H9 (cell line): ENCODE measurements at regions not wholly inside any gene's neighbourhood (a gene's known extent, or its start where the extent isn't known, plus 50 kb on each side); places are given as distances from the start of the nearest gene placed in this dataset.

Source experiments
- DNase-seq: peaks from one replicate; pipeline ENCODE4 v3.0.0-alpha.2; 2017
- H2AFZ ChIP-seq: one replicate; pipeline ENCODE4 v1.6.1; 2013; ENCODE audit warnings: mild to moderate bottlenecking, low read length, control low read depth, moderate library complexity
- H2AK5ac ChIP-seq: 2 replicates; pipeline ENCODE4 v1.6.1; 2013; ENCODE audit warnings: low read length, control low read depth, mixed read lengths; ENCODE audit not compliant: insufficient read length
- H2BK120ac ChIP-seq: one replicate; pipeline ENCODE4 v1.6.1; 2013; ENCODE audit warnings: low read depth, mild to moderate bottlenecking, low read length, control low read depth, inconsistent platforms; ENCODE audit not compliant: poor library complexity, severe bottlenecking
- H2BK12ac ChIP-seq: 2 replicates; pipeline ENCODE4 v1.6.1; 2013; ENCODE audit warnings: low read length, control low read depth, mixed read lengths, low read depth; ENCODE audit not compliant: insufficient read length
- H2BK15ac ChIP-seq: 2 replicates; pipeline ENCODE4 v1.6.1; 2013; ENCODE audit warnings: low read depth, low read length, control low read depth
- H2BK20ac ChIP-seq: one replicate; pipeline ENCODE4 v1.6.1; 2013; ENCODE audit warnings: low read depth, mild to moderate bottlenecking, low read length, control low read depth, inconsistent platforms; ENCODE audit not compliant: poor library complexity, severe bottlenecking
- H2BK5ac ChIP-seq: 2 replicates; pipeline ENCODE4 v1.6.1; 2013; ENCODE audit warnings: low read length, control low read depth, mixed read lengths; ENCODE audit not compliant: insufficient read length
- H3K14ac ChIP-seq: 2 replicates; pipeline ENCODE4 v1.6.1; 2013; ENCODE audit warnings: low read length, control low read depth; ENCODE audit not compliant: insufficient read depth
- H3K18ac ChIP-seq: 2 replicates; pipeline ENCODE4 v1.6.1; 2013; ENCODE audit warnings: low read depth, mild to moderate bottlenecking, mixed read lengths, low read length, control low read depth; ENCODE audit not compliant: insufficient read length
- H3K23ac ChIP-seq: 2 replicates; pipeline ENCODE4 v1.6.1; 2013; ENCODE audit warnings: low read length, control low read depth, mixed read lengths, low read depth; ENCODE audit not compliant: insufficient read length
- H3K23me2 ChIP-seq: 2 replicates; pipeline ENCODE4 v1.6.1; 2013; ENCODE audit warnings: low read depth, mild to moderate bottlenecking, mixed read lengths, low read length, control low read depth; ENCODE audit not compliant: insufficient read length, poor library complexity, severe bottlenecking
- H3K27ac ChIP-seq: 2 replicates; pipeline ENCODE4 v1.5.1; 2013; ENCODE audit warnings: low read length, control low read depth, mixed read lengths, low read depth; ENCODE audit not compliant: insufficient read length
- H3K27me3 ChIP-seq: 2 replicates; pipeline ENCODE4 v1.6.1; 2013; ENCODE audit warnings: low read length, control low read depth, inconsistent platforms; ENCODE audit not compliant: insufficient read depth
- H3K4ac ChIP-seq: 2 replicates; pipeline ENCODE4 v1.6.1; 2013; ENCODE audit warnings: low read depth, mild to moderate bottlenecking, control low read depth, inconsistent platforms, low read length, moderate library complexity
- H3K4me1 ChIP-seq: 2 replicates; pipeline ENCODE4 v1.6.1; 2013; ENCODE audit warnings: low read length, control low read depth, inconsistent platforms; ENCODE audit not compliant: insufficient read depth
- H3K4me2 ChIP-seq: 2 replicates; pipeline ENCODE4 v1.6.1; 2013; ENCODE audit warnings: low read length, control low read depth, mixed read lengths; ENCODE audit not compliant: insufficient read length, insufficient read depth
- H3K56ac ChIP-seq: 2 replicates; pipeline ENCODE4 v1.6.1; 2013; ENCODE audit warnings: low read depth, mild to moderate bottlenecking, mixed read lengths, low read length, control low read depth; ENCODE audit not compliant: insufficient read length
- H3K79me1 ChIP-seq: 2 replicates; pipeline ENCODE4 v1.6.1; 2013; ENCODE audit warnings: low read depth, mild to moderate bottlenecking, moderate library complexity, low read length, control low read depth, inconsistent platforms; ENCODE audit not compliant: insufficient read depth, poor library complexity, severe bottlenecking
- H3K79me2 ChIP-seq: 2 replicates; pipeline ENCODE4 v1.6.1; 2013; ENCODE audit warnings: low read length, control low read depth, inconsistent platforms; ENCODE audit not compliant: insufficient read depth
- H3K9ac ChIP-seq: 2 replicates; pipeline ENCODE4 v1.6.1; 2013; ENCODE audit warnings: low read length, control low read depth, mixed read lengths; ENCODE audit not compliant: insufficient read length; ENCODE audit errors: extremely low read depth
- H3K9me3 ChIP-seq: one replicate; pipeline ENCODE4 v1.6.1; 2013; ENCODE audit warnings: low read depth, low read length, inconsistent platforms; ENCODE audit not compliant: control insufficient read depth
- H3T11ph ChIP-seq: one replicate; pipeline ENCODE4 v1.6.1; 2013; ENCODE audit warnings: mild to moderate bottlenecking, low read length, control low read depth, inconsistent platforms
- H4K20me1 ChIP-seq: one replicate; pipeline ENCODE4 v1.6.1; 2013; ENCODE audit not compliant: control insufficient read depth, insufficient read length, insufficient read depth
- H4K5ac ChIP-seq: 2 replicates; pipeline ENCODE4 v1.6.1; 2013; ENCODE audit warnings: low read depth, mild to moderate bottlenecking, mixed read lengths, low read length, control low read depth; ENCODE audit not compliant: insufficient read length
- H4K8ac ChIP-seq: replicated peaks from 2 replicates; pipeline ENCODE4 v1.6.1; 2013; ENCODE audit warnings: low read length, control low read depth, mixed read lengths, low read depth; ENCODE audit not compliant: insufficient read length
- H4K91ac ChIP-seq: 2 replicates; pipeline ENCODE4 v1.6.1; 2013; ENCODE audit warnings: low read depth, mild to moderate bottlenecking, moderate library complexity, mixed read lengths, low read length, control low read depth; ENCODE audit not compliant: insufficient read length
- H3K27ac Mint-ChIP-seq, 3 experiments: 2 replicates in 2 of 3; 3 replicates in 1 of 3; pipeline ENCODE4 v1.8.0; 2020 to 2021; ENCODE audit warnings: mixed read lengths in 3 of 3, mild to moderate bottlenecking in 1 of 3, moderate library complexity in 1 of 3
- H3K27me3 Mint-ChIP-seq: 2 replicates; pipeline ENCODE4 v1.8.0; 2021; ENCODE audit warnings: low read depth, mild to moderate bottlenecking, moderate library complexity, mixed read lengths
- H3K36me3 Mint-ChIP-seq, 3 experiments: 2 replicates in 2 of 3; 3 replicates in 1 of 3; pipeline ENCODE4 v1.8.0; 2020 to 2021; ENCODE audit warnings: low read depth in 3 of 3, mixed read lengths in 3 of 3; ENCODE audit not compliant: insufficient read depth in 1 of 3
- H3K4me1 Mint-ChIP-seq, 2 experiments: 2 replicates each; pipeline ENCODE4 v1.8.0; 2020; ENCODE audit warnings: mixed read lengths in 2 of 2
- H3K4me3 Mint-ChIP-seq, 2 experiments: 2 replicates in 1 of 2; 3 replicates in 1 of 2; pipeline ENCODE4 v1.8.0; 2020 to 2021; ENCODE audit warnings: mild to moderate bottlenecking in 2 of 2, mixed read lengths in 2 of 2, moderate library complexity in 1 of 2
- H3K9me3 Mint-ChIP-seq, 2 experiments: 2 replicates in 1 of 2; 3 replicates in 1 of 2; pipeline ENCODE4 v1.8.0; 2020; ENCODE audit warnings: mild to moderate bottlenecking in 2 of 2, mixed read lengths in 2 of 2, moderate library complexity in 1 of 2
- CTCF ChIP-seq: fragments of 200-600 bp; sonication (generic); conservative IDR thresholded peaks from 3 replicates; pipeline ENCODE4 v1.8.0; 2021; ENCODE audit warnings: antibody characterized with exemption, mild to moderate bottlenecking

DNA sequence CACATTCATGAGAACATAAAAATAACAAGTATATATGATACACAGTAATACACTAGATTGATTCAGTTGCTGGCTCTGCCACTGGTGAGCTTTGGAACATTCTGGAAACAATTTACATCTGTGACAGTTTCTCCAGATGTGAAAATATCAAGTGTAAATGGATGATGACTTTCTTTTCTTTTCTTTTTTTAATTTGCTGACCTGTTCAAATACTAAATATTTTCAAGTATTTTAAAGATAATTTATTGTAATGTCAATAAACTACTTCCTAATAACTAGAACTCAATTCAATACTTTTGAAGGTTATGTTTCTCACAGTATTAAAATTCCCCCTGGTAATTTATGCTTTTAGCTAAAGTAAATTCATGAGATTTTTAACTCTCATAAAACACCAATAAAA lies 180.3 kb downstream of the CRPPA start:
- H2BK20ac ChIP-seq, result no peak overlapping the region
- H2BK15ac ChIP-seq, result no peak overlapping the region
- H3K27me3 Mint-ChIP-seq, result no peaks in the 10 kb centered on the region
- DNase-seq, result no peak
- H2BK120ac ChIP-seq, result no peak overlapping the region
- no peaks in the 10 kb centered on the region for H3K79me2 ChIP-seq
- H3K23ac ChIP-seq, result no peak overlapping the region
- H3K27me3 ChIP-seq, result no peaks in the 10 kb centered on the region
- H3K9ac ChIP-seq, result no peak overlapping the region
- no peak overlapping the region for H3K27ac ChIP-seq
- no peaks in the 10 kb centered on the region for H4K20me1 ChIP-seq
- H2AK5ac ChIP-seq, result no peak overlapping the region
- H3K9me3 Mint-ChIP-seq, result no peaks in the 10 kb centered on the region
- no peak overlapping the region for H3K14ac ChIP-seq
- no peak overlapping the region for H3K18ac ChIP-seq
- no peak overlapping the region for H4K8ac ChIP-seq
- no peak overlapping the region for H3T11ph ChIP-seq
- no peak overlapping the region for H3K27ac Mint-ChIP-seq
- no peak for TF ChIP-seq CTCF
- H4K5ac ChIP-seq, result no peak overlapping the region
- H3K4ac ChIP-seq, result no peak overlapping the region
- H3K56ac ChIP-seq, result no peak overlapping the region
- no peaks in the 10 kb centered on the region for H3K36me3 Mint-ChIP-seq
- H2BK12ac ChIP-seq, result no peak overlapping the region
- no peak overlapping the region for H3K4me3 Mint-ChIP-seq
- H2BK5ac ChIP-seq, result no peak overlapping the region
- no peak overlapping the region for H4K91ac ChIP-seq
- H3K4me1 ChIP-seq, result no peaks in the 10 kb centered on the region
- H3K4me2 ChIP-seq, result no peak overlapping the region
- H3K4me1 Mint-ChIP-seq, result peaks cover 5 to 6% of the 10 kb centered on the region in 2 experiments
- H3K9me3 ChIP-seq, result no peaks in the 10 kb centered on the region
- H2AFZ ChIP-seq, result no peak overlapping the region
- no peaks in the 10 kb centered on the region for H3K23me2 ChIP-seq
- H3K79me1 ChIP-seq, result no peaks in the 10 kb centered on the region
